ENCODE measurements at regions not wholly inside any gene's neighbourhood (a gene's known extent, or its start where the extent isn't known, plus 50 kb on each side); places are given as distances from the start of the nearest gene placed in this dataset.
"Not testable (repeated sequence)": the region's sequence is repeated elsewhere in the genome, so short reads cannot be mapped to it uniquely, and the experiment has no call there.

GRCh38 chr7:113030489-113030888 lies 56.1 kb downstream of the GPR85 start:
- H3K4me1 ChIP-seq (ENCODE audit: control insufficient read depth in 2 of 3, insufficient read depth in 2 of 3, low read depth in 1 of 3, low read length in 3 of 3): no peaks in the 10 kb centered on the region
- no peak overlapping the region for H3K27ac ChIP-seq (ENCODE audit: low read depth in 2 of 2, low read length in 2 of 2)
- H3K36me3 ChIP-seq (ENCODE audit: control insufficient read depth in 2 of 3, insufficient read depth in 3 of 3, low read length in 3 of 3): no peaks in the 10 kb centered on the region
- no peak overlapping the region for H3K4me3 ChIP-seq (ENCODE audit: low read length in 3 of 3)
- FAIRE-seq (no peak), DNase-seq (no peak)
- intact Hi-C loops (cut with DNase I): no loop called here
- no peaks in the 10 kb centered on the region for H3K9me3 ChIP-seq (ENCODE audit: control insufficient read depth in 2 of 3, insufficient read depth in 1 of 3, low read length in 3 of 3)
- TF ChIP-seq, protein P1, sequence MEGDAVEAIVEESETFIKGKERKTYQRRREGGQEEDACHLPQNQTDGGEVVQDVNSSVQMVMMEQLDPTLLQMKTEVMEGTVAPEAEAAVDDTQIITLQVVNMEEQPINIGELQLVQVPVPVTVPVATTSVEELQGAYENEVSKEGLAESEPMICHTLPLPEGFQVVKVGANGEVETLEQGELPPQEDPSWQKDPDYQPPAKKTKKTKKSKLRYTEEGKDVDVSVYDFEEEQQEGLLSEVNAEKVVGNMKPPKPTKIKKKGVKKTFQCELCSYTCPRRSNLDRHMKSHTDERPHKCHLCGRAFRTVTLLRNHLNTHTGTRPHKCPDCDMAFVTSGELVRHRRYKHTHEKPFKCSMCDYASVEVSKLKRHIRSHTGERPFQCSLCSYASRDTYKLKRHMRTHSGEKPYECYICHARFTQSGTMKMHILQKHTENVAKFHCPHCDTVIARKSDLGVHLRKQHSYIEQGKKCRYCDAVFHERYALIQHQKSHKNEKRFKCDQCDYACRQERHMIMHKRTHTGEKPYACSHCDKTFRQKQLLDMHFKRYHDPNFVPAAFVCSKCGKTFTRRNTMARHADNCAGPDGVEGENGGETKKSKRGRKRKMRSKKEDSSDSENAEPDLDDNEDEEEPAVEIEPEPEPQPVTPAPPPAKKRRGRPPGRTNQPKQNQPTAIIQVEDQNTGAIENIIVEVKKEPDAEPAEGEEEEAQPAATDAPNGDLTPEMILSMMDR (IDR thresholded peaks at IDR 0.05; ENCODE audit: borderline replicate concordance, extremely low read depth, insufficient read depth): no peak
- H3K27me3 ChIP-seq (ENCODE audit: control insufficient read depth, insufficient read depth, low read length): no peaks in the 10 kb centered on the region
- no peak overlapping the region for H3K9ac ChIP-seq (ENCODE audit: low read length in 3 of 3)

GRCh38 chr7:113026941-113027340 lies 59.7 kb downstream of the GPR85 start:
- Histone ChIP-seq H3K9me3 (ENCODE audit: control insufficient read depth in 2 of 3, insufficient read depth in 1 of 3, low read length in 3 of 3) (peaks cover 0 to 7% (median 0%) of the 10 kb centered on the region in 3 donors), H3K27me3 (ENCODE audit: control insufficient read depth, insufficient read depth, low read length) (no peaks in the 10 kb centered on the region), H3K27ac (ENCODE audit: low read depth in 2 of 2, low read length in 2 of 2) (no peak overlapping the region), H3K4me1 (ENCODE audit: control insufficient read depth in 2 of 3, insufficient read depth in 2 of 3, low read depth in 1 of 3, low read length in 3 of 3) (no peaks in the 10 kb centered on the region), H3K9ac (ENCODE audit: low read length in 3 of 3) (no peak overlapping the region), H3K4me3 (ENCODE audit: low read length in 3 of 3) (no peak overlapping the region), H3K36me3 (ENCODE audit: control insufficient read depth in 2 of 3, insufficient read depth in 3 of 3, low read length in 3 of 3) (no peaks in the 10 kb centered on the region)
- TF ChIP-seq, protein P1 (IDR thresholded peaks at IDR 0.05; ENCODE audit: borderline replicate concordance, extremely low read depth, insufficient read depth): no peak
- intact Hi-C loops (cut with DNase I): no loop called here
- FAIRE-seq (no peak), DNase-seq (no peak)

DNA sequence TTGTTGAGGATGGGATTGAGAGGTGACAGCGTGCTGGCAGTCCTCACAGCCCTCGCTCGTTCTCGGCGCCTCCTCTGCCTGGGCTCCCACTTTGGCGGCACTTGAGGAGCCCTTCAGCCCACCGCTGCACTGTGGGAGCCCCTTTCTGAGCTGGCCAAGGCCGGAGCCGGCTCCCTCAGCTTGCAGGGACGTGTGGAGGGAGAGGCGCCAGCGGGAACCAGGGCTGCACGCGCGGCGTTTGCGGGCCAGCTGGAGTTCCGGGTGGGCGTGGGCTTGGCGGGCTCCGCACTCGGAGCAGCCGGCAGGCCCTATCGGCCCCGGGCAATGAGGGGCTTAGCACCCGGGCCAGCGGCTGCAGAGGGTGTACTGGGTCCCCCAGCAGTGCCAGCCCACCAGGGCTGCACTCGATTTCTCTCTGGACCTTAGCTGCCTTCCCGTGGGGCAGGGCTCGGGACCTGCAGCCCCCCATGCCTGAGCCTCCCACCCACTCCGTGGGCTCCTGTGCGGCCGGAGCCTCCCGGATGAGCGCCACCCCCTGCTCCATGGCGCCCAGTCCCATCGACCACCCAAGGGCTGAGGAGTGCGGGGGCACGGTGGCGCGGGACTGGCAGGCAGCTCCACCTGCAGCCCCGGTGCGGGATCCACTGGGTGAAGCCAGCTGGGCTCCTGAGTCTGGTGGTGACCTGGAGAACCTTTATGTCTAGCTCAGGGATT lies 69.3 kb downstream of the GPR85 start:
- peak in 1 of 5 donors; percentile 52 for DNase-seq

GRCh38 chr7:113015034-113015645 lies 71.5 kb downstream of the GPR85 start:
- Histone ChIP-seq H3K27me3 (ENCODE audit: control insufficient read depth, insufficient read depth, low read length) (no peaks in the 10 kb centered on the region), H3K9me3 (ENCODE audit: control insufficient read depth in 2 of 3, insufficient read depth in 1 of 3, low read length in 3 of 3) (no peaks in the 10 kb centered on the region), H3K27ac (ENCODE audit: low read depth in 2 of 2, low read length in 2 of 2) (no peak overlapping the region), H3K36me3 (ENCODE audit: control insufficient read depth in 2 of 3, insufficient read depth in 3 of 3, low read length in 3 of 3) (no peaks in the 10 kb centered on the region), H3K4me1 (ENCODE audit: control insufficient read depth in 2 of 3, insufficient read depth in 2 of 3, low read depth in 1 of 3, low read length in 3 of 3) (no peaks in the 10 kb centered on the region), H3K9ac (ENCODE audit: low read length in 3 of 3) (no peak overlapping the region), H3K4me3 (ENCODE audit: low read length in 3 of 3) (no peak overlapping the region)
- TF ChIP-seq, protein P1 (IDR thresholded peaks at IDR 0.05; ENCODE audit: borderline replicate concordance, extremely low read depth, insufficient read depth): peak; percentile 24
- FAIRE-seq (peak; percentile 21), DNase-seq (peak in 2 of 5 donors; percentile 25 to 47)
- intact Hi-C loops (cut with DNase I): no loop called here

More for the DNA sequence above, 69.3 kb downstream of the GPR85 start:
- H3K9me3 ChIP-seq (ENCODE audit: control insufficient read depth in 2 of 3, insufficient read depth in 1 of 3, low read length in 3 of 3); H3K9ac ChIP-seq (ENCODE audit: low read length in 3 of 3); FAIRE-seq; H3K36me3 ChIP-seq (ENCODE audit: control insufficient read depth in 2 of 3, insufficient read depth in 3 of 3, low read length in 3 of 3); H3K4me3 ChIP-seq (ENCODE audit: low read length in 3 of 3); intact Hi-C loops (cut with DNase I); H3K4me1 ChIP-seq (ENCODE audit: control insufficient read depth in 2 of 3, insufficient read depth in 2 of 3, low read depth in 1 of 3, low read length in 3 of 3); H3K27me3 ChIP-seq (ENCODE audit: control insufficient read depth, insufficient read depth, low read length); H3K27ac ChIP-seq (ENCODE audit: low read depth in 2 of 2, low read length in 2 of 2): not testable (repeated sequence)

All from kidney (tissue), 13 donors.